ENCODE measurements at regions not wholly inside any gene's neighbourhood (a gene's known extent, or its start where the extent isn't known, plus 50 kb on each side); places are given as distances from the start of the nearest gene placed in this dataset.

DNA sequence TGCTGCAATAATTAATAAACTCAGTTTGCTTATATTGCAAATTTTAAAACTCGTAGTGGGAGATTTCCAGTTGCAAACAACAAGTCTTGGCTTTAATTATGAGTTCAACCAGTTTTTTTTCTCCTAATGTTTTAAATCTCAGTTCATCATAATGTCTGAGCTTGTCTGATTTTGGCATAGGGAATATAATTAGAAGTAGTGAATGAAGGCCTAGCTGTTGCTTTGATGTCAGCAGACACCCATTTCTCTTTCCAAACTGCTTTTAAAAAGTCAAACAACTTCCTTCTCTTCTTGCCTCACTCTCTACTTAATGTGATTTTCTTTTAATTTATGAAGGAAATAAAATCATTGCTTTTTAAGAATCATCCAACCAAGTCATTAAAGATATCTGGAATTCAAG, 1462.1 kb downstream of the DPP10 start:
- ATAC-seq (no peak), DNase-seq (ENCODE audit: low read depth, low spot score) (no peak)
- intact Hi-C loops (cut with micrococcal nuclease; ENCODE audit: unreplicated experiment): no loop called here
- H3K36me3 ChIP-seq (ENCODE audit: control insufficient read depth, insufficient read depth, low read length): no peaks in the 10 kb centered on the region
- H3K4me1 ChIP-seq (ENCODE audit: control insufficient read depth, insufficient read depth, low read length): no peaks in the 10 kb centered on the region
- POLR2A ChIA-PET: no interaction called here
- H3K27me3 ChIP-seq (ENCODE audit: control insufficient read depth, insufficient read depth, low read length): no peaks in the 10 kb centered on the region
- no TSS peak for BruUV-seq (replicated peaks)
- TF ChIP-seq, protein P1, sequence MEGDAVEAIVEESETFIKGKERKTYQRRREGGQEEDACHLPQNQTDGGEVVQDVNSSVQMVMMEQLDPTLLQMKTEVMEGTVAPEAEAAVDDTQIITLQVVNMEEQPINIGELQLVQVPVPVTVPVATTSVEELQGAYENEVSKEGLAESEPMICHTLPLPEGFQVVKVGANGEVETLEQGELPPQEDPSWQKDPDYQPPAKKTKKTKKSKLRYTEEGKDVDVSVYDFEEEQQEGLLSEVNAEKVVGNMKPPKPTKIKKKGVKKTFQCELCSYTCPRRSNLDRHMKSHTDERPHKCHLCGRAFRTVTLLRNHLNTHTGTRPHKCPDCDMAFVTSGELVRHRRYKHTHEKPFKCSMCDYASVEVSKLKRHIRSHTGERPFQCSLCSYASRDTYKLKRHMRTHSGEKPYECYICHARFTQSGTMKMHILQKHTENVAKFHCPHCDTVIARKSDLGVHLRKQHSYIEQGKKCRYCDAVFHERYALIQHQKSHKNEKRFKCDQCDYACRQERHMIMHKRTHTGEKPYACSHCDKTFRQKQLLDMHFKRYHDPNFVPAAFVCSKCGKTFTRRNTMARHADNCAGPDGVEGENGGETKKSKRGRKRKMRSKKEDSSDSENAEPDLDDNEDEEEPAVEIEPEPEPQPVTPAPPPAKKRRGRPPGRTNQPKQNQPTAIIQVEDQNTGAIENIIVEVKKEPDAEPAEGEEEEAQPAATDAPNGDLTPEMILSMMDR (IDR thresholded peaks at IDR 0.05): no peak
- TF ChIP-seq TCF7L2 (IDR thresholded peaks at IDR 0.05; ENCODE audit: low read depth, low read length) (no peak), SIN3A (IDR thresholded peaks at IDR 0.05; ENCODE audit: borderline replicate concordance, insufficient read depth, low read depth, low read length) (no peak), REST (IDR thresholded peaks at IDR 0.05; ENCODE audit: insufficient read depth in 1 of 2, low read depth in 2 of 2, low read length in 1 of 2) (no peak), POLR2AphosphoS5 (IDR thresholded peaks at IDR 0.05; ENCODE audit: low read depth, low read length) (no peak)
- H3K27ac ChIP-seq (ENCODE audit: low read length): no peak overlapping the region
- no peaks in the 10 kb centered on the region for H3K9me3 ChIP-seq (ENCODE audit: control insufficient read depth, insufficient read depth, low read depth, low read length)
- in situ Hi-C loops (cut with HindIII; ENCODE audit: low pct_unique_long_range_greater_than_20kb, low sequenced_read_pairs): no loop called here
- CTCF ChIA-PET: no interaction called here
- H3K4me3 ChIP-seq (ENCODE audit: low read depth in 2 of 2, low read length in 2 of 2): no peak overlapping the region

DNA sequence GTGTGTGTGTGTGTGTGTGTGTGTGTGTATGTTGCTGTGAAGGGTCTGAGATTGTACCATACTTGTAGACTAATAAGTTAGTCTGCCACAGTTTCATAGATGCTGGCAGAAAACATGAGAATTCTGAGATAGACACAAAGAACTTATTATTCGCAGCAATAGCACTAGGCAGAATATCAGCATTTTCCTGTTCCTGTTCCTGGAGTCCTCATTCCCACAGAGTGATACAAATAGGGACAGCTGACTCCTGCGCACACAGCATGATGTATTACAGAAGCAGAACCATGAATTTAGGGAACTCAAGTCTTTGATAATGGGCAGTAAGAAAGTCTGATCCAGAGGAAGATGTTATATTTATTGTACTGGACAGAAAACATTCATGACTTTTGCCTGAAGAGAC, 1466.3 kb downstream of the DPP10 start:
- intact Hi-C loops (cut with micrococcal nuclease; ENCODE audit: unreplicated experiment) (no loop called here), in situ Hi-C loops (cut with HindIII; ENCODE audit: low pct_unique_long_range_greater_than_20kb, low sequenced_read_pairs) (no loop called here)
- TF ChIP-seq POLR2AphosphoS5 (IDR thresholded peaks at IDR 0.05; ENCODE audit: low read depth, low read length) (no peak), REST (IDR thresholded peaks at IDR 0.05; ENCODE audit: insufficient read depth in 1 of 2, low read depth in 2 of 2, low read length in 1 of 2) (no peak), SIN3A (IDR thresholded peaks at IDR 0.05; ENCODE audit: borderline replicate concordance, insufficient read depth, low read depth, low read length) (no peak), TCF7L2 (IDR thresholded peaks at IDR 0.05; ENCODE audit: low read depth, low read length) (no peak)
- TF ChIP-seq, protein P1 (IDR thresholded peaks at IDR 0.05): no peak
- ATAC-seq (no peak), DNase-seq (ENCODE audit: low read depth, low spot score) (no peak)
- Histone ChIP-seq H3K4me1 (ENCODE audit: control insufficient read depth, insufficient read depth, low read length) (no peaks in the 10 kb centered on the region), H3K9me3 (ENCODE audit: control insufficient read depth, insufficient read depth, low read depth, low read length) (no peaks in the 10 kb centered on the region), H3K36me3 (ENCODE audit: control insufficient read depth, insufficient read depth, low read length) (no peaks in the 10 kb centered on the region), H3K27me3 (ENCODE audit: control insufficient read depth, insufficient read depth, low read length) (no peaks in the 10 kb centered on the region), H3K27ac (ENCODE audit: low read length) (no peak overlapping the region), H3K4me3 (ENCODE audit: low read depth in 2 of 2, low read length in 2 of 2) (no peak overlapping the region)
- ChIA-PET POLR2A (no interaction called here), CTCF (no interaction called here)
- BruUV-seq (replicated peaks): no TSS peak
